ENCODE measurements at regions not wholly inside any gene's neighbourhood (a gene's known extent, or its start where the extent isn't known, plus 50 kb on each side); places are given as distances from the start of the nearest gene placed in this dataset.

- TF ChIP-seq CTCF (IDR thresholded peaks at IDR 0.05), result no peak
- TF ChIP-seq POLR2A (IDR thresholded peaks at IDR 0.05), result no peak
Observed at GRCh38 chr10:36269222-36269621, 627.1 kb upstream of the FZD8 start.
